ENCODE measurements at regions not wholly inside any gene's neighbourhood (a gene's known extent, or its start where the extent isn't known, plus 50 kb on each side); places are given as distances from the start of the nearest gene placed in this dataset.

- TF ChIP-seq CTCF (IDR thresholded peaks at IDR 0.05; ENCODE audit: low read depth, low read length) (no peak), POLR2A (IDR thresholded peaks at IDR 0.05; ENCODE audit: extremely low read depth, insufficient read length) (no peak)
These were observed 219.7 kb upstream of the PKP2 start for GRCh38 chr12:33116284-33116683.

Data from NB4 (cell line).